ENCODE measurements at regions not wholly inside any gene's neighbourhood (a gene's known extent, or its start where the extent isn't known, plus 50 kb on each side); places are given as distances from the start of the nearest gene placed in this dataset.

DNA sequence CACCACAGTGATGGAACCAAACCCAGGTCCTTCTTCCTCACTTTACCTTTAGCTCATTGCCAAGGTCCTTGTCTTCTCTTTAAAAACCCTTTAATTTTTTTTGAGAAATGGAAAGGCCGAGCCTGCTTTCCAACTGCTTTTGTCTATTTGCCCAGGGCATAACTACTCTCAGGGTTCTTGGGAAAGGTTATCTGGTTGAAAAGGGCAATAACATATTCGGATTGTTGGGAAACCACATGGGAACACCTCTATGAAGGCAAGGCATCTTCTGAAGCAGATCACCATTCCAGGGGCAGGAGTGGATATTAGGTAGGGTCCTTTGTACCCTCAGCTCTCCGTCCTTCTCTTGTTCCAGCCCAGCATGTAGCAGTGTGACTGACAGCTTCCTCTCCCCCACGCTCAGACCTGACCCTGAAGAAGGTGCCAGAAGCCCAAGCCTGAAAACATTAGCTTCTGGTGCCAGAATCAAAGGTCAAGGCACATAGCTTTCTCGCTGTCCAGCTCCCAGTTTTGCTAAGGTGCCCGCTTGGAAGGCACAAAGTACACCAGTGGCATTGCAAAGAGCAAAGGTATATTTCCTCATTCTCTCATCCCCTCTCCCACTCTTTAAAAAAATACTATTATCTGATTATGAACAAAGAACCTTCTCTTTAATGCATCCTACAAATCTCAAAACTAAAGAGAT is 123.2 kb upstream of the LINC00305 start:
- TF ChIP-seq CTCF (IDR thresholded peaks at IDR 0.05) (no peak), POLR2A (IDR thresholded peaks at IDR 0.05) (no peak)

Measured in adrenal gland (tissue), 5 donors.